ENCODE measurements at regions not wholly inside any gene's neighbourhood (a gene's known extent, or its start where the extent isn't known, plus 50 kb on each side); places are given as distances from the start of the nearest gene placed in this dataset.

DNA sequence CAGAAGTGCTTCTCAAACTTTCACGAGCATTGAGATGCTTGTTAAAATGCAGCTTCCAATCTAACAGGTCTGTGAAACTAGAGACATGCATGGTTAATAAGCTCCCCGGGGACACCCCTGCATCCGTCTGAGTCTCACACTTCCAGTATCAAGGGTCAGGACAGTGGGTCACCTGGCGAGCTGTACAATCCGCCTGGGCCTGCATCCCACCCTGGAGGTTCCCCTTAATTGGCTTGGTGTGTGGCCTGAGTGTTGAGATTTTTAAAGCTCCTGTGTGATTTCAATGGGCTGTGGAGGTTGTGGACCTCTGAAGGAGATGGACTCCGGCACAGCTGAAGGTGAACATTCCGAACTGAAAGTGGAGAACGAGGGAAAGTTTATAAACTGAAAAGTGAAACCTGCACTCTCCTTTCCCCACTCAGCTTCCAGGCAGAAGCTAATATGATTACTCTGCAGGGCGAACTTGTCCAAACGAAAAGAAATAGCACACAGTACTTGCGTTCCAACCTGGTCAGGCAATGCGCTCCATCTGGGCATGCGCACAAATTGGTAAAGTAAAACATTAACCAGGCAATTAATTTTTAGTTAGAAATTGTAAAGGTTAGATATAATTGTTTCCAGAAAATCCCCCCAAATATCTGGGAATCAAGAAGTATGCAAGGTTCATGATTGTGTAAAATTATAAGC, 191.7 kb upstream of the ALKAL2 start:
- TF ChIP-seq, protein P1, sequence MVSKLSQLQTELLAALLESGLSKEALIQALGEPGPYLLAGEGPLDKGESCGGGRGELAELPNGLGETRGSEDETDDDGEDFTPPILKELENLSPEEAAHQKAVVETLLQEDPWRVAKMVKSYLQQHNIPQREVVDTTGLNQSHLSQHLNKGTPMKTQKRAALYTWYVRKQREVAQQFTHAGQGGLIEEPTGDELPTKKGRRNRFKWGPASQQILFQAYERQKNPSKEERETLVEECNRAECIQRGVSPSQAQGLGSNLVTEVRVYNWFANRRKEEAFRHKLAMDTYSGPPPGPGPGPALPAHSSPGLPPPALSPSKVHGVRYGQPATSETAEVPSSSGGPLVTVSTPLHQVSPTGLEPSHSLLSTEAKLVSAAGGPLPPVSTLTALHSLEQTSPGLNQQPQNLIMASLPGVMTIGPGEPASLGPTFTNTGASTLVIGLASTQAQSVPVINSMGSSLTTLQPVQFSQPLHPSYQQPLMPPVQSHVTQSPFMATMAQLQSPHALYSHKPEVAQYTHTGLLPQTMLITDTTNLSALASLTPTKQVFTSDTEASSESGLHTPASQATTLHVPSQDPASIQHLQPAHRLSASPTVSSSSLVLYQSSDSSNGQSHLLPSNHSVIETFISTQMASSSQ (IDR thresholded peaks at IDR 0.05; ENCODE audit: low read depth): peak; percentile 30; the same call in 1 of the 2 replicates
- TF ChIP-seq, protein P1 (CRISPR knock-in tag; IDR thresholded peaks at IDR 0.05; ENCODE audit: borderline replicate concordance): 0 out of 2 replicates have a peak, but pooled peaks have one; percentile 27
- TF ChIP-seq, protein P2, sequence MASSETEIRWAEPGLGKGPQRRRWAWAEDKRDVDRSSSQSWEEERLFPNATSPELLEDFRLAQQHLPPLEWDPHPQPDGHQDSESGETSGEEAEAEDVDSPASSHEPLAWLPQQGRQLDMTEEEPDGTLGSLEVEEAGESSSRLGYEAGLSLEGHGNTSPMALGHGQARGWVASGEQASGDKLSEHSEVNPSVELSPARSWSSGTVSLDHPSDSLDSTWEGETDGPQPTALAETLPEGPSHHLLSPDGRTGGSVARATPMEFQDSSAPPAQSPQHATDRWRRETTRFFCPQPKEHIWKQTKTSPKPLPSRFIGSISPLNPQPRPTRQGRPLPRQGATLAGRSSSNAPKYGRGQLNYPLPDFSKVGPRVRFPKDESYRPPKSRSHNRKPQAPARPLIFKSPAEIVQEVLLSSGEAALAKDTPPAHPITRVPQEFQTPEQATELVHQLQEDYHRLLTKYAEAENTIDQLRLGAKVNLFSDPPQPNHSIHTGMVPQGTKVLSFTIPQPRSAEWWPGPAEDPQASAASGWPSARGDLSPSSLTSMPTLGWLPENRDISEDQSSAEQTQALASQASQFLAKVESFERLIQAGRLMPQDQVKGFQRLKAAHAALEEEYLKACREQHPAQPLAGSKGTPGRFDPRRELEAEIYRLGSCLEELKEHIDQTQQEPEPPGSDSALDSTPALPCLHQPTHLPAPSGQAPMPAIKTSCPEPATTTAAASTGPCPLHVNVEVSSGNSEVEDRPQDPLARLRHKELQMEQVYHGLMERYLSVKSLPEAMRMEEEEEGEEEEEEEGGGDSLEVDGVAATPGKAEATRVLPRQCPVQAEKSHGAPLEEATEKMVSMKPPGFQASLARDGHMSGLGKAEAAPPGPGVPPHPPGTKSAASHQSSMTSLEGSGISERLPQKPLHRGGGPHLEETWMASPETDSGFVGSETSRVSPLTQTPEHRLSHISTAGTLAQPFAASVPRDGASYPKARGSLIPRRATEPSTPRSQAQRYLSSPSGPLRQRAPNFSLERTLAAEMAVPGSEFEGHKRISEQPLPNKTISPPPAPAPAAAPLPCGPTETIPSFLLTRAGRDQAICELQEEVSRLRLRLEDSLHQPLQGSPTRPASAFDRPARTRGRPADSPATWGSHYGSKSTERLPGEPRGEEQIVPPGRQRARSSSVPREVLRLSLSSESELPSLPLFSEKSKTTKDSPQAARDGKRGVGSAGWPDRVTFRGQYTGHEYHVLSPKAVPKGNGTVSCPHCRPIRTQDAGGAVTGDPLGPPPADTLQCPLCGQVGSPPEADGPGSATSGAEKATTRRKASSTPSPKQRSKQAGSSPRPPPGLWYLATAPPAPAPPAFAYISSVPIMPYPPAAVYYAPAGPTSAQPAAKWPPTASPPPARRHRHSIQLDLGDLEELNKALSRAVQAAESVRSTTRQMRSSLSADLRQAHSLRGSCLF (CRISPR knock-in tag; IDR thresholded peaks at IDR 0.05; ENCODE audit: borderline replicate concordance): no peak
- TF ChIP-seq MAFK (conservative IDR thresholded peaks at IDR 0.05 in 1 of 2, IDR thresholded peaks at IDR 0.05 in 1 of 2; ENCODE audit: low read length in 2 of 2): no peak
- no peak overlapping the region for H3K27ac ChIP-seq (ENCODE audit: extremely low read length, insufficient read depth, low read length)
- peak; percentile 15 for DNase-seq (ENCODE audit: low spot score)
- peak overlapping the region; percentile 20 to 47 (median 26) for H3K4me3 ChIP-seq (replicated peaks in 1 of 3; ENCODE audit: insufficient read depth in 1 of 3, low read depth in 2 of 3, low read length in 3 of 3)
- H3K9ac ChIP-seq (ENCODE audit: insufficient read depth, low read depth, low read length): no peak overlapping the region
- BruUV-seq (replicated peaks): no TSS peak
- in situ Hi-C loops (cut with HindIII; ENCODE audit: extremely low pct_ligation_motif_present, low pct_unique_long_range_greater_than_20kb): no loop called here
- ATAC-seq: peak; percentile 82
- H3K4me2 ChIP-seq (ENCODE audit: low read depth, low read length): peak overlapping the region; percentile 65
- ChIA-PET CTCF (ENCODE audit: low intra/inter-chr PET ratio, low total read pairs) (no interaction called here), POLR2A (no interaction called here)
- H4K20me1 ChIP-seq (ENCODE audit: insufficient read depth, low read length): no peaks in the 10 kb centered on the region
- peaks cover under 1 to 44% of the 10 kb centered on the region in 2 experiments for H3K27me3 ChIP-seq (ENCODE audit: control insufficient read depth in 1 of 2, insufficient read depth in 2 of 2, low read length in 2 of 2)
- WGBS (ENCODE audit: low lambda C conversion rate): 19% methylated on average over 10 of the region's 13 CpGs
- no peaks in the 10 kb centered on the region for H3K9me3 ChIP-seq (ENCODE audit: low read length)
- intact Hi-C loops (cut with micrococcal nuclease; ENCODE audit: unreplicated experiment): no loop called here
- no peak for FAIRE-seq
- H2AFZ ChIP-seq (ENCODE audit: low read length): no peak overlapping the region
- no peaks in the 10 kb centered on the region for H3K36me3 ChIP-seq (replicated peaks in 1 of 2; ENCODE audit: control insufficient read depth in 1 of 2, insufficient read depth in 2 of 2, low read length in 2 of 2)
- H3K79me2 ChIP-seq (ENCODE audit: insufficient read depth, low read length): no peaks in the 10 kb centered on the region
- H3K4me1 ChIP-seq (ENCODE audit: insufficient read depth, low read length): 0 out of 2 replicates have a peak, but pooled peaks cover 8% of the 10 kb centered on the region

All from HepG2 (cell line).